Astrocyte (in vitro differentiated cells and primary cell): ENCODE measurements at regions not wholly inside any gene's neighbourhood (a gene's known extent, or its start where the extent isn't known, plus 50 kb on each side); places are given as distances from the start of the nearest gene placed in this dataset.

Source experiments
- CTCF ChIP-seq: IDR thresholded peaks from 2 replicates; pipeline ENCODE4 v1.5.1; 2011; ENCODE audit warnings: low read depth, mild to moderate bottlenecking, inconsistent platforms, low read length, moderate library complexity; ENCODE audit not compliant: insufficient read depth
- EZH2 ChIP-seq: IDR thresholded peaks from 2 replicates; pipeline ENCODE4 v1.6.1; 2012; ENCODE audit warnings: mild to moderate bottlenecking, low read length, inconsistent platforms; ENCODE audit not compliant: insufficient read depth

DNA sequence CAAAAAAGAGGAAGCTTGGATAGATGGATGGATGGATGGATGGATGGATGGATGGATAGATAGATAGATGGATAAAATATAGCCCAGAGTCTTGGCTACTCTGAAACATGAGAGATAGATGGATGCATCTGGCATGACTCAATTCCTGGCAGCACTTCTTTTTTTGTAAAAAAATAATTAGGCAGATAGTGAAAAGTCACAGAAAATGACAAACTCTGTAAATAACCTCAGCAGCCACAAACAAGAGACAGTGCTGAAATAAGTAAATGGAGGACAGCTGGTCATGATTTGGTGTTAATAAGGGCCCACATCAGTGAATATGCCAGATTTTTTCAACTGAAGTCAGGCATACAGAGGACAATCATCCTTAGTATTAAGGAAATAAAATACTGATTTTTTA lies 585.0 kb upstream of the GCFC2 start:
- no peak for TF ChIP-seq CTCF
- TF ChIP-seq EZH2 = no peak
